ACC112 (cell line): ENCODE measurements at regions not wholly inside any gene's neighbourhood (a gene's known extent, or its start where the extent isn't known, plus 50 kb on each side); places are given as distances from the start of the nearest gene placed in this dataset.

ENCODE experiments used
- H2AFZ ChIP-seq: fragments of 200-600 bp; sonication (generic); one replicate; pipeline ENCODE4 v1.6.0; 2017; ENCODE audit warnings: antibody characterized with exemption, low read length; ENCODE audit not compliant: unreplicated experiment
- H3K27ac ChIP-seq: fragments of 200-600 bp; sonication (generic); 2 replicates; pipeline ENCODE4 v1.5.1; 2014; ENCODE audit warnings: low read depth, mild to moderate bottlenecking, antibody characterized with exemption, low read length, moderate library complexity
- H3K27me3 ChIP-seq: fragments of 200-600 bp; sonication (generic); 2 replicates; pipeline ENCODE4 v1.6.1; 2014; ENCODE audit warnings: mild to moderate bottlenecking, antibody characterized with exemption, low read length, moderate library complexity, mixed read lengths; ENCODE audit not compliant: insufficient read depth
- H3K36me3 ChIP-seq: fragments of 200-600 bp; sonication (generic); 2 replicates; pipeline ENCODE4 v1.6.1; 2016; ENCODE audit warnings: mild to moderate bottlenecking, antibody characterized with exemption, low read length, moderate library complexity, mixed read lengths; ENCODE audit not compliant: insufficient read depth
- H3K4me1 ChIP-seq: fragments of 200-600 bp; sonication (generic); one replicate; pipeline ENCODE4 v1.6.1; 2016; ENCODE audit warnings: low read length, mixed read lengths; ENCODE audit not compliant: insufficient read depth, unreplicated experiment, control insufficient read depth
- H3K4me3 ChIP-seq: fragments of 200-600 bp; sonication (generic); 2 replicates; pipeline ENCODE4 v1.5.1; 2014; ENCODE audit warnings: mild to moderate bottlenecking, low read depth, low read length
- H3K79me2 ChIP-seq: fragments of 200-600 bp; sonication (generic); one replicate; pipeline ENCODE4 v1.6.0; 2016; ENCODE audit warnings: low read length; ENCODE audit not compliant: control insufficient read depth, unreplicated experiment, insufficient read depth

DNA sequence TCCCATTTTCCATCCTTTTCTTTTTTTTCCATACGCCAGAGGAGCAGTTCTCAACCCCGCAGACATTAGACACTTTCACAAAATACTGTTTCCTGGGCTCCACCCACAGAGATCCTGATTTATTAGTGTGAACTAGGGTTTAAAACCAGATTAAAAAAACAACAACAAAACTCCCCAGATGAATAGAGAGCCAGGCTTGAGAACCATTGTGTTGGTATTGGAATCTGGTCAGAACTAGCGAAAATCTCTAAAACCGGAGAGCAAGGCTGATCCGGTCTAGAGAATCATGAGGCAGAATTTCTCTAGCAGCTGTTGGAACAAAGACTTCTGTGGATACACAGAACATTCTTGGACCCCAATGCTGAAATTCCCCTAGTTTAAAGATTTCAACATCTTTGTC, 173.0 kb downstream of the PCSK1 start:
- H3K27me3 ChIP-seq: no peaks in the 10 kb centered on the region
- H3K4me3 ChIP-seq: no peak overlapping the region
- H2AFZ ChIP-seq: no peak overlapping the region
- H3K36me3 ChIP-seq: no peaks in the 10 kb centered on the region
- peak overlapping the region; percentile 97 for H3K27ac ChIP-seq
- H3K4me1 ChIP-seq: peaks cover 52% of the 10 kb centered on the region
- no peaks in the 10 kb centered on the region for H3K79me2 ChIP-seq

DNA sequence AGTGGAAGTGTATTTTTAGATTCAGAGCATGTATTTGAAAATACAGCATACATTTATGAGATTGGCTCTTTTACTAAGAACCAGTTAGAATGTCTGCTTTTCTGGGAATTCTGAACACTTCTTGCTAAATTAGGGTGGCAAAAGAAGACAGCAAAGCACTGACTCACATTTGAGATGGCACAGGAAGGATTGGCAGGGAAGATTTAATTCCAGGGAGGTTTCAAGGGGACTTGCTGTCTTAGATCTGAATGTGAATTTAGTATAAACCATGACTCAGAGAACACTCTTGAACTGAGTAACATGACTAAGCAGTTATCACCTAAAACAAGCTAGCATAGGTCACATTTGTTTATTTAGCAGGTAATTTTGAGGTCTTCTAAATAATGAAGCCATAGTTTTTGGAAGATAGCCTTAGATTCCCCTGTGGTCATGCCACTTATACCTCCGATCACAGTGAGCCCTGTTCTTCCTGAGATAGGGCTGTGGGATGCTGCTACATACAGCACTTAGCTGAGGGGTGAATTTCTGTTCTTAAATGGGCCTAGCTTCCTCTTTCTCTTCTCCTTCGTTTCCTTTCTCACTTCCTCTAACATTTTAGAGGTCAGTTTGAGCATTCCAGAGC, 173.8 kb downstream of the PCSK1 start:
- no peaks in the 10 kb centered on the region for H3K27me3 ChIP-seq
- H3K79me2 ChIP-seq: no peaks in the 10 kb centered on the region
- H3K4me3 ChIP-seq: peak overlapping the region; percentile 24; the same call in 1 of the 2 replicates
- no peak overlapping the region for H2AFZ ChIP-seq
- H3K27ac ChIP-seq: peak overlapping the region; percentile 97
- H3K4me1 ChIP-seq: peaks cover 59% of the 10 kb centered on the region
- no peaks in the 10 kb centered on the region for H3K36me3 ChIP-seq

DNA sequence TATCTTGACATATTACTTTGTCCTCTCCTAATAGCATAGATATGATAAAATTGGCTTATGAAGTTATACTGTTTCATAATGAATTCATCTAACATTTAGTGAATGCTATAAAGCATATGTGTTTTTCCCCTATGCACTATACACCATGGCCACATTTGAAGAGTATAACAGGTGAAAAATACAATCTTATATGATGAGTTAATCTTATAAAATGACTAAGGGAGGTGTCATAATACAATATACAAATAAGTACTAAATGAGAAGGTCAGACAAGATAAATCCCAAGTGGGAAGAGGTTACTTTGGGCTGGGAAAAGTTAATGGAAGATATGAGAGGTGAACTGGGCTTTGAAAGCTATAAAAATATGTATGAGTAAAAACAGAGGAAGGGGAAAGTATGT, 174.4 kb downstream of the PCSK1 start:
- Histone ChIP-seq H2AFZ (no peak overlapping the region), H3K4me3 (peak overlapping the region; percentile 24; the same call in 1 of the 2 replicates), H3K27me3 (no peaks in the 10 kb centered on the region), H3K27ac (peak overlapping the region; percentile 97), H3K4me1 (peaks cover 62% of the 10 kb centered on the region), H3K79me2 (no peaks in the 10 kb centered on the region), H3K36me3 (no peaks in the 10 kb centered on the region)

DNA sequence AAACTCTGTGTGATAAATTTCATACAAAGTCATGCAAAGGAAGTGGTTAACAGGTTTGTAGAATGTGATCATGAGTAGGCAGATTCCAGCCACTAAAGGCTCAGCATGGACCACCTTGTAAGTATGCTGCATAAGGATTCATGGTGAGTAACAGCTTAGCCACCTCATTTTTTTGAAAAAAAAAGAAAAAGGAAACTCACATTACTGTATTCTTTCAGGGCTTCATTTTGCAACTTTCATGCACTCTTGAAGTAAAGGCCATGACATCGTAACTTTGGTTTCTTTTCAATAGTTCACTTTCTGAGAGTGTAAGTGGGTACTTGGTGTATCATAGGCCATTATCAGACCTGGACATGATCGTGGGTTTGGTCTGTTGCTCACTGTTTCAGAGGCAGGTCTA, 175.1 kb downstream of the PCSK1 start:
- Histone ChIP-seq H3K4me1 (peaks cover 67% of the 10 kb centered on the region), H3K27ac (peak overlapping the region; percentile 97), H3K27me3 (no peaks in the 10 kb centered on the region), H2AFZ (no peak overlapping the region), H3K4me3 (no peak overlapping the region), H3K79me2 (no peaks in the 10 kb centered on the region), H3K36me3 (no peaks in the 10 kb centered on the region)

DNA sequence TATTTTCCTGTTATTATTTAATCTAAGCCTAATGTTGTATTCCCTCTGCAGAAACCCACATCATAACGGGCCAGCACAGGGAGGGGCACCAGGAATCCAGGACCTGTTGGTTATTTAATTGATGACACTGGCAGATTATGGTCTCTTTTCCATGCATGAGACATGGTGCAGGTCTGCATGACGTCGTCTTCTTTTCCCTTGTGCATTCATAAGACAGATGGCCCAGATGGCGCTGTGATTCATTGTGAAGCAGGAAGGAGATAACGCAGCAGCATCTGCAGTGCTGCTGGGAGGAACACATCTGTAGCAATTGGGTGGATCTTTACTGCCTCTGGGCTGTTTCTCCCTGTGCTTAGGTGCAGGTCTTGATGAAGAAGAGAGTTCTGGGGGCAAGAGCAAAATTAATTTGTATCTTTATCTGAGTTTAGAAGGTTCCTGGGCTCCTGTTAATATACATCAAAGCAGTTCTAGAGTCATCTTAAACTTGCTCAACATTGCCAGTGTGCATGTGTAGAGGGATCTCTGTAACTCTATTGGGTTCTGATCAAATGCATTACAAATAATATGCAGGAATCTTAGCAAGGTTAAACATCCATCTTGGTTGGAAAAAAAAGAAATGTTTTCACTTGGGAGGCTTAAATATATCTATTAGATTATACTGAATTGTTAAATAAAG, 176.1 kb downstream of the PCSK1 start:
- H3K79me2 ChIP-seq: no peaks in the 10 kb centered on the region
- H3K4me3 ChIP-seq: no peak overlapping the region
- H3K27ac ChIP-seq: peak overlapping the region; percentile 97
- H2AFZ ChIP-seq: no peak overlapping the region
- H3K4me1 ChIP-seq: peaks cover 75% of the 10 kb centered on the region
- H3K27me3 ChIP-seq: no peaks in the 10 kb centered on the region
- no peaks in the 10 kb centered on the region for H3K36me3 ChIP-seq

DNA sequence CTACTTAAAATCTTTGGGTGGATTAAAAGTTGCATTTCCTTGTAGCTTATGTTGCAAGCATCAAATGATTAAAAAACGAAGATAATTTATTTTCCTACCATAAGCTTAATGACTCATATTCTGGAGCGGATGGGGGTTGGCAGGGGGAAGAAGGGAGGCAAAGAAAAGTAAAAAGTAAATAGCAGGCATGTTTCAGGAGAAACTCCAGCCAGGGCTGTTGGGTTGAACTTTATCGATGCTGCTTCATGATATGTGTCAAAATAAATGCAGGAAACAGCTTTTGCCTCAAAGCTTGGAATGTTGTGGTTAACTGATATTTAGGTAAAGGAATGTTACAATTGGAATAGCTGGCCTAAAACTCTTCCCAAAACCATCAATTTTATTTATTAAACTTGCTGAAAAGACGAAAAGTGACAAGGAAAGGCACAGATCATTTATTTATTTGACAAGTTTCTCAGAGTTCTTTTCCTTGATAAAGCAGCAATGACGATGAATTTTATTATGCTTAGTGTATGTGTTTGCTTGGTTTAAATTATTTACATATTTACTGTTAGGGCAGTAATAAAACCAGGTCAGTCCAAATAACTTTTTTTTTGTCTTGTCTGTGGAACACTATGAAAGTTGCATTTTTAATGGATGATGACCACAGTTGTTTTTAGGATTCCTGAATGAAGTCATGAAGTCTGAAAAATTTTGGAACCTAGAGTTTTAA, 177.9 kb downstream of the PCSK1 start:
- peak overlapping the region; percentile 99 for H3K27ac ChIP-seq
- H3K79me2 ChIP-seq: no peaks in the 10 kb centered on the region
- H3K27me3 ChIP-seq: no peaks in the 10 kb centered on the region
- H2AFZ ChIP-seq: peak overlapping the region; percentile 64
- no peaks in the 10 kb centered on the region for H3K36me3 ChIP-seq
- peaks cover 70% of the 10 kb centered on the region for H3K4me1 ChIP-seq
- H3K4me3 ChIP-seq: peak overlapping the region; percentile 53

DNA sequence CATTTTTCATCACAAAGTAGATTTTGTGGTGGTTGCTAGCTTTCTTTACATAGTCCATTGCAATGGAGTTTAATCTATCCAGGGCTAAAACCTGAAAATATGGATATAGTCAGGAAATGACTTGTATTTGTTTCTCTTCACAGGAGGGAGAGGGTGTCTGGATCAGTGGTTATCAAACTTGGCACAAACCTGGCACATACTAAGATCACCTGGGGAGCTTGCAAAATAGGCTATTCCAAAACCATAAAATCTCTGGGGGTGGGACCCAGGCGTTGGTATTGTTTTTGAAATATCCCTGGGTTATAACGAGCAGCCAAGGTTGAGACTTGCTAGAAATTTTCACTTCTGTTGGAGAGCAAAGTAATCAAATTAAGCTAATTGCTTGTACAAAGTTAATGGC, 179.9 kb downstream of the PCSK1 start:
- no peak overlapping the region for H3K27ac ChIP-seq
- H3K36me3 ChIP-seq: no peaks in the 10 kb centered on the region
- H2AFZ ChIP-seq: no peak overlapping the region
- no peak overlapping the region for H3K4me3 ChIP-seq
- H3K79me2 ChIP-seq: no peaks in the 10 kb centered on the region
- no peaks in the 10 kb centered on the region for H3K27me3 ChIP-seq
- peaks cover 51% of the 10 kb centered on the region for H3K4me1 ChIP-seq

DNA sequence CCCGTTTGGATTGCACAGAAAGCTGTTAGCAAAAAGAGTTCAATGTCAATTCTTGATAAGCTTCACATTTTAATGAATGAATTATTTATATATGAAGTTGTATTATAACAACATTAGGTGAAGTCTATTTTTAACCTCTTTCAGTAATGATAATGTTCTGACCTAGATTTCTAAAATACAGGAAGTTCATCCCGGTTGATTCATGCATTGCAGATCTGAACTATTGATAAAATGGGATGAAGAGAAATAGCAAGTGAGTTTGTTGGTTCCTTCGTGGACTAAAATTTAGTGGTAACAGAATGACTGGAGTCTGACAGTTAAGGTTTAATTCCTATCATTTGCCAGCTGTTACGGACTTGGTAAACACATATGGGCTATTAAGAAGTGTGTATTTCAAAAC, 180.5 kb downstream of the PCSK1 start:
- Histone ChIP-seq H3K79me2 (no peaks in the 10 kb centered on the region), H3K4me1 (peaks cover 51% of the 10 kb centered on the region)

DNA sequence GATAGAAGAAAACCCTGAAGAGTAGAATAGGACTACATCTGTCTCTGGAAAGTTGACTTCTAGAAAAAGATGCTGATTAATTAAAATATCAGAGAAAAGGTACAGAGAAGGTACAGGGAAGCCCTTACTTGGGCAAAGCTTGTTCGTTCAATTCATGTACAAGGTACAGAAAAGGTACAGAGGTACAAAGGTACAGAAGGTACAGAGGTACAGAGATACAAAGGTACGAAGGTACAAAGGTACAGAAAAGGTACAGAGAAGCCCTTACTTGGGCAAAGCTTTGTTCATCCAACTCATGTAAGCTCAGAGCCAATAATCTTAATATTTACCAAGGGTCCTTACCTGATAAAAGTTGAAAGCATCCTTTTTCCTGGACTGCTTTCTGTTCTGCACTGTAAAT, 182.3 kb downstream of the PCSK1 start:
- Histone ChIP-seq H3K4me1 (peaks cover 45% of the 10 kb centered on the region), H3K27me3 (no peaks in the 10 kb centered on the region)

More for the DNA sequence above, 180.5 kb downstream of the PCSK1 start:
- no peaks in the 10 kb centered on the region for H3K36me3 ChIP-seq
- H3K27ac ChIP-seq: no peak overlapping the region
- H2AFZ ChIP-seq: no peak overlapping the region
- no peaks in the 10 kb centered on the region for H3K27me3 ChIP-seq
- H3K4me3 ChIP-seq: no peak overlapping the region

DNA sequence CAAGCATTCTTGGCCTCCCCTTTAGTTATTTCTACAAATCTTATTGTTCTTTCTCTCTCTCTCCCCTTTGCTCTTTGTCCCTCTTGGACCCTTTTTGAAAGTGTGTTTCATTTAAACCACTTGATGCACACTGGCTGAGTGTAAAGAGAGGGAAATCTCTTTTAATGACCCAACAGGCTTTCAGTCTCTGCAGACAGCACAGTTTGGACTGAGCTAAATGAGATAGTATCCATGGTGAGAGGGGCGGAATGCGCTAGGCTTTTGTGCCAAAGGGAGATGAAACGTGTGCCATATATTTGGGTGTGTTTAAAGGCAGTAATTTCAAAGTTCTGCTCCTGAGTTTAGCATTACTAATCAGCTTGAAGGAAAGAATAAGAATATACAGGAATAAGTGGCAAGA, 184.9 kb downstream of the PCSK1 start:
- no peaks in the 10 kb centered on the region for H3K27me3 ChIP-seq
- H3K36me3 ChIP-seq: no peaks in the 10 kb centered on the region
- no peaks in the 10 kb centered on the region for H3K79me2 ChIP-seq
- H3K4me1 ChIP-seq: peaks cover 37% of the 10 kb centered on the region
- no peak overlapping the region for H3K4me3 ChIP-seq
- H2AFZ ChIP-seq: no peak overlapping the region
- no peak overlapping the region for H3K27ac ChIP-seq

More for the DNA sequence above, 182.3 kb downstream of the PCSK1 start:
- Histone ChIP-seq H3K36me3 (no peaks in the 10 kb centered on the region), H2AFZ (no peak overlapping the region), H3K4me3 (no peak overlapping the region), H3K27ac (no peak overlapping the region), H3K79me2 (no peaks in the 10 kb centered on the region)
